A549 (cell line): ENCODE measurements at regions not wholly inside any gene's neighbourhood (a gene's known extent, or its start where the extent isn't known, plus 50 kb on each side); places are given as distances from the start of the nearest gene placed in this dataset.

Experiments
- CEBPB ChIP-seq, 2 experiments: fragments of >200 bp in 1 of 2; sonication (Bioruptor Twin) in 1 of 2; formaldehyde crosslinking in 1 of 2; IDR thresholded peaks; 2 replicates each; pipeline ENCODE4 v1.6.1; 2012 to 2016
- NFE2L2 ChIP-seq: fragments of 150-350 bp; conservative IDR thresholded peaks from 2 replicates; pipeline ENCODE4 v1.6.1; 2014; ENCODE audit warnings: low read length
- POLR2A ChIP-seq: IDR thresholded peaks from 2 replicates; pipeline ENCODE4 v1.6.1; 2012; ENCODE audit warnings: mild to moderate bottlenecking, low read length
- RAD21 ChIP-seq, 2 experiments: fragments of >200 bp in 1 of 2; sonication (Bioruptor Twin) in 1 of 2; formaldehyde crosslinking in 1 of 2; IDR thresholded peaks in 1 of 2; conservative IDR thresholded peaks in 1 of 2; 2 replicates in 1 of 2; 3 replicates in 1 of 2; pipeline ENCODE4 v1.6.1; 2012 to 2018; ENCODE audit warnings: inconsistent platforms in 1 of 2
- ZFP36 ChIP-seq: fragments of 450-650 bp; IDR thresholded peaks from 2 replicates; pipeline ENCODE4 v1.6.1; 2014; ENCODE audit warnings: borderline replicate concordance; ENCODE audit not compliant: partially characterized antibody
- TF ChIP-seq, protein P1 (sequence below): fragments of >200 bp; sonication (Bioruptor Twin); formaldehyde crosslinking; IDR thresholded peaks from 3 replicates; pipeline ENCODE4 v1.5.1; 2016
- TF ChIP-seq, protein P2 (sequence below): fragments of 200-600 bp; sonication (generic); IDR thresholded peaks from 2 replicates; pipeline ENCODE4 v1.6.1; 2016; ENCODE audit warnings: antibody characterized with exemption, mild to moderate bottlenecking, moderate library complexity

- TF ChIP-seq, protein P1, sequence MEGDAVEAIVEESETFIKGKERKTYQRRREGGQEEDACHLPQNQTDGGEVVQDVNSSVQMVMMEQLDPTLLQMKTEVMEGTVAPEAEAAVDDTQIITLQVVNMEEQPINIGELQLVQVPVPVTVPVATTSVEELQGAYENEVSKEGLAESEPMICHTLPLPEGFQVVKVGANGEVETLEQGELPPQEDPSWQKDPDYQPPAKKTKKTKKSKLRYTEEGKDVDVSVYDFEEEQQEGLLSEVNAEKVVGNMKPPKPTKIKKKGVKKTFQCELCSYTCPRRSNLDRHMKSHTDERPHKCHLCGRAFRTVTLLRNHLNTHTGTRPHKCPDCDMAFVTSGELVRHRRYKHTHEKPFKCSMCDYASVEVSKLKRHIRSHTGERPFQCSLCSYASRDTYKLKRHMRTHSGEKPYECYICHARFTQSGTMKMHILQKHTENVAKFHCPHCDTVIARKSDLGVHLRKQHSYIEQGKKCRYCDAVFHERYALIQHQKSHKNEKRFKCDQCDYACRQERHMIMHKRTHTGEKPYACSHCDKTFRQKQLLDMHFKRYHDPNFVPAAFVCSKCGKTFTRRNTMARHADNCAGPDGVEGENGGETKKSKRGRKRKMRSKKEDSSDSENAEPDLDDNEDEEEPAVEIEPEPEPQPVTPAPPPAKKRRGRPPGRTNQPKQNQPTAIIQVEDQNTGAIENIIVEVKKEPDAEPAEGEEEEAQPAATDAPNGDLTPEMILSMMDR: no peak
- TF ChIP-seq RAD21 (conservative IDR thresholded peaks at IDR 0.05 in 1 of 2, IDR thresholded peaks at IDR 0.05 in 1 of 2): no peak
- TF ChIP-seq, protein P2, sequence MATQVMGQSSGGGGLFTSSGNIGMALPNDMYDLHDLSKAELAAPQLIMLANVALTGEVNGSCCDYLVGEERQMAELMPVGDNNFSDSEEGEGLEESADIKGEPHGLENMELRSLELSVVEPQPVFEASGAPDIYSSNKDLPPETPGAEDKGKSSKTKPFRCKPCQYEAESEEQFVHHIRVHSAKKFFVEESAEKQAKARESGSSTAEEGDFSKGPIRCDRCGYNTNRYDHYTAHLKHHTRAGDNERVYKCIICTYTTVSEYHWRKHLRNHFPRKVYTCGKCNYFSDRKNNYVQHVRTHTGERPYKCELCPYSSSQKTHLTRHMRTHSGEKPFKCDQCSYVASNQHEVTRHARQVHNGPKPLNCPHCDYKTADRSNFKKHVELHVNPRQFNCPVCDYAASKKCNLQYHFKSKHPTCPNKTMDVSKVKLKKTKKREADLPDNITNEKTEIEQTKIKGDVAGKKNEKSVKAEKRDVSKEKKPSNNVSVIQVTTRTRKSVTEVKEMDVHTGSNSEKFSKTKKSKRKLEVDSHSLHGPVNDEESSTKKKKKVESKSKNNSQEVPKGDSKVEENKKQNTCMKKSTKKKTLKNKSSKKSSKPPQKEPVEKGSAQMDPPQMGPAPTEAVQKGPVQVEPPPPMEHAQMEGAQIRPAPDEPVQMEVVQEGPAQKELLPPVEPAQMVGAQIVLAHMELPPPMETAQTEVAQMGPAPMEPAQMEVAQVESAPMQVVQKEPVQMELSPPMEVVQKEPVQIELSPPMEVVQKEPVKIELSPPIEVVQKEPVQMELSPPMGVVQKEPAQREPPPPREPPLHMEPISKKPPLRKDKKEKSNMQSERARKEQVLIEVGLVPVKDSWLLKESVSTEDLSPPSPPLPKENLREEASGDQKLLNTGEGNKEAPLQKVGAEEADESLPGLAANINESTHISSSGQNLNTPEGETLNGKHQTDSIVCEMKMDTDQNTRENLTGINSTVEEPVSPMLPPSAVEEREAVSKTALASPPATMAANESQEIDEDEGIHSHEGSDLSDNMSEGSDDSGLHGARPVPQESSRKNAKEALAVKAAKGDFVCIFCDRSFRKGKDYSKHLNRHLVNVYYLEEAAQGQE: no peak
- no peak for TF ChIP-seq ZFP36
- no peak for TF ChIP-seq CEBPB (IDR thresholded peaks at IDR 0.05)
- no peak for TF ChIP-seq NFE2L2
- TF ChIP-seq POLR2A: no peak
These were observed 74.5 kb upstream of the PMFBP1 start for GRCh38 chr16:72246423-72246822.
